ENCODE measurements at regions not wholly inside any gene's neighbourhood (a gene's known extent, or its start where the extent isn't known, plus 50 kb on each side); places are given as distances from the start of the nearest gene placed in this dataset.

- Histone ChIP-seq H4K20me1 (ENCODE audit: control insufficient read depth, insufficient read depth, low read depth, low read length) (no peaks in the 10 kb centered on the region), H3K9me2 (replicated peaks; ENCODE audit: control insufficient read depth, low read length) (no peaks in the 10 kb centered on the region), H3K79me2 (ENCODE audit: control insufficient read depth, low read length) (no peaks in the 10 kb centered on the region), H3K27ac (ENCODE audit: low read depth, low read length) (no peak overlapping the region), H3K4me2 (ENCODE audit: low read length) (no peak overlapping the region), H3F3A (ENCODE audit: control insufficient read depth, insufficient read depth) (no peaks in the 10 kb centered on the region), H3K27me3 (ENCODE audit: control insufficient read depth, low read length) (no peaks in the 10 kb centered on the region), H3K4me1 (ENCODE audit: control insufficient read depth, low read length) (no peaks in the 10 kb centered on the region), H3K36me3 (ENCODE audit: control insufficient read depth, low read length) (no peaks in the 10 kb centered on the region), H3K9me3 (ENCODE audit: control insufficient read depth, insufficient read depth, low read length) (no peaks in the 10 kb centered on the region), H3K4me3 (ENCODE audit: low read length) (no peak overlapping the region)
- no peak for TF ChIP-seq EZH2phosphoT487 (IDR thresholded peaks at IDR 0.05; ENCODE audit: borderline replicate concordance, low read length)
- no peak for TF ChIP-seq CTCF (IDR thresholded peaks at IDR 0.05; ENCODE audit: low read depth, low read length, poor library complexity, severe bottlenecking)
These were observed 345.5 kb upstream of the MGAT4C start for GRCh38 chr12:86601550-86602308.

DNA sequence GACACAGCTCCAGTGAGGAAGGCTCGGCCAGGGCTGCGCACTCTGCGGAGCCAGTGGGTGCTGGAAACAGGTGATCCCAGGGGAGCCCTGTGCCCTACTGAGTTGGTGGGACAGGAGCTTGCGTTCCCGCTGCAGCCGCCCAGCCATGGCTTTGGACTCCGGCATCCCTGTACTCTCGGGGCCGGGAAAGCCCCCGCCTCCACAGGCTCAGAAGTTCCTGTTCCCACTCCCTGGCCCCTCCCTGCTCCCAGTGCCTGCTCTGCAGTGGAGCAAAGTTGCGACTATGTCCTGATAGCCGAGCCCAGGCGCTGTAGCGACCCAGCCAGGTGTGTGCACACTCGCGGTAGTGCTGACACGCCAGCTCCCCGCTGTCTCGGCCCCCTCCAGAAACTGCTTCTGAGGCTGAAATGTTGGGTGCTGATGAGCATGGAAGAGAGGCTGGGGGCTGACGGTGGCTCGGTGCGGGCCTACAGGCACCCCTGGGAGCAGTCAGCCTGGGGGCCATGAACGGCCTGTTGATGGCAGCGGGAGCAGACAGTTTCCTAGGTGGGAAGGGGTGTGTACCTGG lies 344.6 kb upstream of the MGAT4C start:
- no peaks in the 10 kb centered on the region for H3K27me3 ChIP-seq (ENCODE audit: control insufficient read depth, low read length)
- no peaks in the 10 kb centered on the region for H3K9me2 ChIP-seq (replicated peaks; ENCODE audit: control insufficient read depth, low read length)
- H3F3A ChIP-seq (ENCODE audit: control insufficient read depth, insufficient read depth) = no peaks in the 10 kb centered on the region
- TF ChIP-seq EZH2phosphoT487 (IDR thresholded peaks at IDR 0.05; ENCODE audit: borderline replicate concordance, low read length) = no peak
- no peak for TF ChIP-seq CTCF (IDR thresholded peaks at IDR 0.05; ENCODE audit: low read depth, low read length, poor library complexity, severe bottlenecking)
- H3K4me2 ChIP-seq (ENCODE audit: low read length) = no peak overlapping the region
- H3K9me3 ChIP-seq (ENCODE audit: control insufficient read depth, insufficient read depth, low read length) = no peaks in the 10 kb centered on the region
- no peaks in the 10 kb centered on the region for H3K79me2 ChIP-seq (ENCODE audit: control insufficient read depth, low read length)
- no peak overlapping the region for H3K4me3 ChIP-seq (ENCODE audit: low read length)
- H3K4me1 ChIP-seq (ENCODE audit: control insufficient read depth, low read length) = no peaks in the 10 kb centered on the region
- no peaks in the 10 kb centered on the region for H4K20me1 ChIP-seq (ENCODE audit: control insufficient read depth, insufficient read depth, low read depth, low read length)
- no peaks in the 10 kb centered on the region for H3K36me3 ChIP-seq (ENCODE audit: control insufficient read depth, low read length)
- H3K27ac ChIP-seq (ENCODE audit: low read depth, low read length) = no peak overlapping the region

DNA sequence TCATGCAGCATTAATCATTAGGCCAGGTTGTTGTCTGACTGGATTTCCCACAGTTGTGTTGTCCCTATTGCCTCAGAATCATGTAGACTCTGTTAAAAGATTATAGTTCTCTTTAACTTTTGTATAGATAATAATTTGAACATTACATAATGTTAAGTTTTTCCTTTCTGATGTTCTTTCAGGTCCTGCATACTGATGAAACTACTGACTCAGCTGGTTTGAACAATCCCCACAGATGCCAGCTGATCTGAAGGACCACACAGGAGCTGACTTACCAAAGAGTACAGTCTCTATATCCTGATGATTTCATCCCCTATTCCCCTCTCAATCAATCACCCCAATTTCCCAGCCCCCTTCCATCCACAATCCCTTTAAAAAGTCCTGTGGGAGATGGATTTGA lies 341.2 kb upstream of the MGAT4C start:
- Histone ChIP-seq H3K27me3 (ENCODE audit: control insufficient read depth, low read length) (no peaks in the 10 kb centered on the region), H3K4me3 (ENCODE audit: low read length) (no peak overlapping the region), H3K4me1 (ENCODE audit: control insufficient read depth, low read length) (no peaks in the 10 kb centered on the region), H3K9me2 (replicated peaks; ENCODE audit: control insufficient read depth, low read length) (no peaks in the 10 kb centered on the region), H3F3A (ENCODE audit: control insufficient read depth, insufficient read depth) (no peaks in the 10 kb centered on the region), H3K4me2 (ENCODE audit: low read length) (no peak overlapping the region), H3K27ac (ENCODE audit: low read depth, low read length) (no peak overlapping the region), H3K9me3 (ENCODE audit: control insufficient read depth, insufficient read depth, low read length) (no peaks in the 10 kb centered on the region), H3K36me3 (ENCODE audit: control insufficient read depth, low read length) (no peaks in the 10 kb centered on the region), H4K20me1 (ENCODE audit: control insufficient read depth, insufficient read depth, low read depth, low read length) (no peaks in the 10 kb centered on the region), H3K79me2 (ENCODE audit: control insufficient read depth, low read length) (no peaks in the 10 kb centered on the region)
- no peak for TF ChIP-seq CTCF (IDR thresholded peaks at IDR 0.05; ENCODE audit: low read depth, low read length, poor library complexity, severe bottlenecking)
- no peak for TF ChIP-seq EZH2phosphoT487 (IDR thresholded peaks at IDR 0.05; ENCODE audit: borderline replicate concordance, low read length)

All from DOHH2 (cell line).